ENCODE measurements at regions not wholly inside any gene's neighbourhood (a gene's known extent, or its start where the extent isn't known, plus 50 kb on each side); places are given as distances from the start of the nearest gene placed in this dataset.
"Not testable (repeated sequence)": the region's sequence is repeated elsewhere in the genome, so short reads cannot be mapped to it uniquely, and the experiment has no call there.

GRCh38 chr7:6917258-6917657 lies 91.2 kb upstream of the CCZ1B start:
- in situ Hi-C loops (cut with MboI; ENCODE audit: low sequenced_read_pairs in 4 of 4): no loop called here
- no peak for ATAC-seq
- no peak overlapping the region for H3K27ac ChIP-seq
- no peaks in the 10 kb centered on the region for H3K4me1 ChIP-seq
- intact Hi-C loops (cut with DNase I; ENCODE audit: low total_unique reads): no loop called here
- H3K36me3 ChIP-seq: no peaks in the 10 kb centered on the region
- no peak for DNase-seq
- H3K27me3 ChIP-seq: no peaks in the 10 kb centered on the region
- TF ChIP-seq CTCF (IDR thresholded peaks at IDR 0.05 in 4 of 5, conservative IDR thresholded peaks at IDR 0.05 in 1 of 5) (no peak), POLR2A (IDR thresholded peaks at IDR 0.05) (no peak)
- H3K4me3 ChIP-seq: no peak overlapping the region
- no peaks in the 10 kb centered on the region for H3K9me3 ChIP-seq

GRCh38 chr7:6919169-6919568 lies 93.1 kb upstream of the CCZ1B start:
- H3K4me3 ChIP-seq; H3K27me3 ChIP-seq; ATAC-seq; in situ Hi-C loops (cut with MboI; ENCODE audit: low sequenced_read_pairs in 4 of 4); H3K4me1 ChIP-seq; H3K36me3 ChIP-seq; DNase-seq; intact Hi-C loops (cut with DNase I; ENCODE audit: low total_unique reads); H3K27ac ChIP-seq; H3K9me3 ChIP-seq: not testable (repeated sequence)

- H3K27me3 ChIP-seq; intact Hi-C loops (cut with DNase I; ENCODE audit: low total_unique reads); H3K9me3 ChIP-seq; ATAC-seq; H3K4me1 ChIP-seq; DNase-seq; H3K4me3 ChIP-seq; H3K27ac ChIP-seq; in situ Hi-C loops (cut with MboI; ENCODE audit: low sequenced_read_pairs in 4 of 4); H3K36me3 ChIP-seq: not testable (repeated sequence)
These were observed 98.4 kb upstream of the CCZ1B start for GRCh38 chr7:6924523-6924922.

- H3K27me3 ChIP-seq; H3K36me3 ChIP-seq; H3K4me1 ChIP-seq; H3K27ac ChIP-seq; H3K4me3 ChIP-seq; DNase-seq; ATAC-seq; in situ Hi-C loops (cut with MboI; ENCODE audit: low sequenced_read_pairs in 4 of 4); H3K9me3 ChIP-seq; intact Hi-C loops (cut with DNase I; ENCODE audit: low total_unique reads): not testable (repeated sequence)
These were observed 100.4 kb upstream of the CCZ1B start for GRCh38 chr7:6926193-6927174.

- intact Hi-C loops (cut with DNase I; ENCODE audit: low total_unique reads); DNase-seq; H3K4me1 ChIP-seq; H3K27ac ChIP-seq; H3K4me3 ChIP-seq; in situ Hi-C loops (cut with MboI; ENCODE audit: low sequenced_read_pairs in 4 of 4); H3K27me3 ChIP-seq; H3K36me3 ChIP-seq; ATAC-seq; H3K9me3 ChIP-seq: not testable (repeated sequence)
These were observed 101.6 kb upstream of the CCZ1B start for GRCh38 chr7:6927643-6928042.

- H3K4me1 ChIP-seq; intact Hi-C loops (cut with DNase I; ENCODE audit: low total_unique reads); in situ Hi-C loops (cut with MboI; ENCODE audit: low sequenced_read_pairs in 4 of 4); H3K9me3 ChIP-seq; H3K4me3 ChIP-seq; H3K27me3 ChIP-seq; DNase-seq; H3K27ac ChIP-seq; ATAC-seq; H3K36me3 ChIP-seq: not testable (repeated sequence)
These were observed 103.5 kb upstream of the CCZ1B start for GRCh38 chr7:6929588-6929987.

GRCh38 chr7:6930081-6930635 lies 104.1 kb upstream of the CCZ1B start:
- intact Hi-C loops (cut with DNase I; ENCODE audit: low total_unique reads); DNase-seq; H3K27me3 ChIP-seq; ATAC-seq; in situ Hi-C loops (cut with MboI; ENCODE audit: low sequenced_read_pairs in 4 of 4); H3K9me3 ChIP-seq; H3K4me1 ChIP-seq; H3K27ac ChIP-seq; H3K36me3 ChIP-seq; H3K4me3 ChIP-seq: not testable (repeated sequence)

Data from gastrocnemius medialis (tissue), 4 donors.